Head of caudate nucleus (tissue), 42 donors: ENCODE measurements at regions not wholly inside any gene's neighbourhood (a gene's known extent, or its start where the extent isn't known, plus 50 kb on each side); places are given as distances from the start of the nearest gene placed in this dataset.

Experiments used
- DNase-seq, 42 donors: peaks; one replicate each; pipeline versions ENCODE4 v3.0.0 to v3.0.0-alpha.2; 2020 to 2021; ENCODE audit warnings: mixed read lengths in 7 of 42
- intact Hi-C: fragments of 100-400 bp; cut with DNase I; formaldehyde crosslinking; loops from one replicate; pipeline ENCODE4 v1.15.0; 2022

- intact Hi-C loops, result no loop called here
- DNase-seq, result no peak
These were observed 61.6 kb downstream of the CCR1 start for GRCh38 chr3:46146548-46146947.

GRCh38 chr3:46146021-46146420 lies 62.1 kb downstream of the CCR1 start:
- intact Hi-C loops, result no loop called here
- DNase-seq, result no peak

GRCh38 chr3:46145147-46145546 lies 63.0 kb downstream of the CCR1 start:
- intact Hi-C loops, result no loop called here
- DNase-seq, result no peak

GRCh38 chr3:46143951-46144473 lies 64.1 kb downstream of the CCR1 start:
- DNase-seq, result peak in 26 of 42 donors; percentile 13 to 74 (median 36)
- intact Hi-C loops, result no loop called here

GRCh38 chr3:46141813-46142212 lies 66.3 kb downstream of the CCR1 start:
- intact Hi-C loops, result no loop called here

GRCh38 chr3:46138581-46138980 lies 69.5 kb downstream of the CCR1 start:
- no peak for DNase-seq
- intact Hi-C loops, result no loop called here

More at GRCh38 chr3:46141813-46142212, 66.3 kb downstream of the CCR1 start:
- peak in 2 of 42 donors; percentile 21 to 23 for DNase-seq

GRCh38 chr3:46135475-46135874 lies 72.6 kb downstream of the CCR1 start:
- peak in 1 of 42 donors; percentile 8 for DNase-seq
- intact Hi-C loops, result no loop called here

GRCh38 chr3:46133285-46133684 lies 74.8 kb downstream of the CCR1 start:
- intact Hi-C loops, result no loop called here
- no peak for DNase-seq

GRCh38 chr3:46132565-46132964 lies 75.5 kb downstream of the CCR1 start:
- DNase-seq, result peak in 2 of 42 donors; percentile 15 to 23
- intact Hi-C loops, result no loop called here

GRCh38 chr3:46131884-46132450 lies 76.1 kb downstream of the CCR1 start:
- no peak for DNase-seq
- intact Hi-C loops, result no loop called here

GRCh38 chr3:46130631-46131310 lies 77.3 kb downstream of the CCR1 start:
- DNase-seq, result no peak
- intact Hi-C loops, result no loop called here

GRCh38 chr3:46129588-46130272 lies 78.4 kb downstream of the CCR1 start:
- intact Hi-C loops, result no loop called here
- DNase-seq, result no peak

- intact Hi-C loops, result no loop called here
- no peak for DNase-seq
These were observed 80.6 kb downstream of the CCR1 start for GRCh38 chr3:46127503-46127902.

GRCh38 chr3:46124216-46125177 lies 83.6 kb downstream of the CCR1 start:
- intact Hi-C loops, result no loop called here
- no peak for DNase-seq

- no peak for DNase-seq
- intact Hi-C loops, result no loop called here
These were observed 84.5 kb downstream of the CCR1 start for GRCh38 chr3:46123646-46124045.

GRCh38 chr3:46122091-46122490 lies 86.0 kb downstream of the CCR1 start:
- intact Hi-C loops, result no loop called here
- no peak for DNase-seq

- intact Hi-C loops, result no loop called here
- no peak for DNase-seq
These were observed 87.1 kb downstream of the CCR1 start for GRCh38 chr3:46120983-46121382.

- no peak for DNase-seq
- intact Hi-C loops, result no loop called here
These were observed 88.2 kb downstream of the CCR1 start for GRCh38 chr3:46119709-46120498.
